Testis (tissue), 2 donors: ENCODE measurements at regions not wholly inside any gene's neighbourhood (a gene's known extent, or its start where the extent isn't known, plus 50 kb on each side); places are given as distances from the start of the nearest gene placed in this dataset.
"Not testable (repeated sequence)": the region's sequence is repeated elsewhere in the genome, so short reads cannot be mapped to it uniquely, and the experiment has no call there.

Experiments used
- DNase-seq: peaks from one replicate; pipeline ENCODE4 v3.0.0-alpha.2; 2019
- H3K27ac ChIP-seq, 2 donors: fragments of 200-600 bp; sonication (generic); one replicate each; pipeline ENCODE4 v1.5.1; 2019
- H3K27me3 ChIP-seq: fragments of 200-600 bp; sonication (generic); one replicate; pipeline ENCODE4 v1.5.1; 2019
- H3K36me3 ChIP-seq: fragments of 200-600 bp; sonication (generic); one replicate; pipeline ENCODE4 v1.5.1; 2017; ENCODE audit warnings: low read depth; ENCODE audit errors: missing control alignments
- H3K4me1 ChIP-seq: fragments of 200-600 bp; sonication (generic); one replicate; pipeline ENCODE4 v1.5.1; 2019
- H3K4me3 ChIP-seq, 2 donors: fragments of 200-600 bp; sonication (generic); one replicate each; pipeline ENCODE4 v1.5.1; 2017 to 2019
- H3K9me3 ChIP-seq: fragments of 200-600 bp; sonication (generic); one replicate; pipeline ENCODE4 v1.5.1; 2017
- POLR2A ChIP-seq: fragments of 450-650 bp; IDR thresholded peaks from one replicate; pipeline ENCODE4 v1.6.1; 2017; ENCODE audit warnings: antibody characterized with exemption, mild to moderate bottlenecking, moderate library complexity
- WGBS, 2 donors: methylation state at CpG; one replicate each; pipeline ENCODE4 v1.1.5; 2018; 5-methylcytosine and 5-hydroxymethylcytosine counted together
- intact Hi-C: fragments of 100-400 bp; cut with DNase I; formaldehyde crosslinking; loops from one replicate; pipeline ENCODE4 v1.15.1; 2023; ENCODE audit warnings: low total_unique reads
- TF ChIP-seq, protein P1 (sequence below), 3 experiments: fragments of 450-650 bp in 2 of 3; fragments of 200-600 bp in 1 of 3; sonication (generic) in 1 of 3; IDR thresholded peaks; one replicate each; pipeline ENCODE4 v1.5.1; 2016 to 2019; ENCODE audit warnings: antibody characterized with exemption in 3 of 3, mild to moderate bottlenecking in 2 of 3, moderate library complexity in 1 of 3

DNA sequence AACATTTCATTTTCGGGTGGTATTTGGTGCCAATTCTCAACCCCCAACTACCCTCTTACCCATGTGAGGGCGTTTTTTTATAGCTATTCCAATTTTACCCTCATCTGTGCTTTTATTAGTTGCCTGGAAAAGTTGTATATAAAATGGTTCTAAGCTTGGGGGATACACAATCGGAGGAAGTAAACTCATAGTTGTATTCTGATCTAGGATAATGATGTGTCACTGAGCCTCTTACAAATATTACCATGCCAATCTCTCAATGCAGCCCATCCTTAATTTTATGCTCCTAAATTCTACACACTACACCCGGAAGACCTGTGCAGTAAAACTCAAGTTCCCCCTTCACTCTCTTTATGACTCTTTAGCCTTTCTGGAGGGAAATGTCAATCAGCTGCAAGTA lies 1206.5 kb upstream of the FLRT2 start:
- intact Hi-C loops, result no loop called here
- 87% methylated on average over 4 of the region's 4 CpGs for WGBS, 2 donors
- TF ChIP-seq, protein P1, sequence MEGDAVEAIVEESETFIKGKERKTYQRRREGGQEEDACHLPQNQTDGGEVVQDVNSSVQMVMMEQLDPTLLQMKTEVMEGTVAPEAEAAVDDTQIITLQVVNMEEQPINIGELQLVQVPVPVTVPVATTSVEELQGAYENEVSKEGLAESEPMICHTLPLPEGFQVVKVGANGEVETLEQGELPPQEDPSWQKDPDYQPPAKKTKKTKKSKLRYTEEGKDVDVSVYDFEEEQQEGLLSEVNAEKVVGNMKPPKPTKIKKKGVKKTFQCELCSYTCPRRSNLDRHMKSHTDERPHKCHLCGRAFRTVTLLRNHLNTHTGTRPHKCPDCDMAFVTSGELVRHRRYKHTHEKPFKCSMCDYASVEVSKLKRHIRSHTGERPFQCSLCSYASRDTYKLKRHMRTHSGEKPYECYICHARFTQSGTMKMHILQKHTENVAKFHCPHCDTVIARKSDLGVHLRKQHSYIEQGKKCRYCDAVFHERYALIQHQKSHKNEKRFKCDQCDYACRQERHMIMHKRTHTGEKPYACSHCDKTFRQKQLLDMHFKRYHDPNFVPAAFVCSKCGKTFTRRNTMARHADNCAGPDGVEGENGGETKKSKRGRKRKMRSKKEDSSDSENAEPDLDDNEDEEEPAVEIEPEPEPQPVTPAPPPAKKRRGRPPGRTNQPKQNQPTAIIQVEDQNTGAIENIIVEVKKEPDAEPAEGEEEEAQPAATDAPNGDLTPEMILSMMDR (IDR thresholded peaks at IDR 0.05), result no peak
- no peak for TF ChIP-seq POLR2A
- Histone ChIP-seq H3K9me3 (no peaks in the 10 kb centered on the region), H3K4me1 (no peaks in the 10 kb centered on the region), H3K27ac (no peak overlapping the region), H3K27me3 (no peaks in the 10 kb centered on the region), H3K36me3 (no peaks in the 10 kb centered on the region), H3K4me3 (no peak overlapping the region)
- no peak for DNase-seq

DNA sequence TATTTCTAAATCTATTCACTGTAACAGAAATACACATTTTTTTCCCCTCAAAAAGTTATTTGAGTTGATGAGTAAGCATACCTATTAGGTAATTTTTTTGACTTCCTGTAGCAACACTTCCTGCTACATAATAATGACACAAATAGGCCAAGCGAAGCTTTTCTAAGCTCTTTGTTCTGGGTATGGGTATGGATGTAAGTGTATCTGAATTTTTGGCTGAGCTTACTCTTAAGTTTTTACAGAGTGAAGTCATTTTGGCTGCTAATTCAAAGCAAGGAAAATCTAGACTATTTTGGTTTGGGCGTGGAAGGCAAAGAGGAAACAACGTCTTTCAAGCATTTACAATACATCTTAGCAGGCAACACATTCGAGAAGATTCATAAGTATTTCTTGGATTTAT lies 1206.0 kb upstream of the FLRT2 start:
- 78 to 84% methylated on average over 4 of the region's 4 CpGs for WGBS, 2 donors
- H3K27ac ChIP-seq, result no peak overlapping the region

DNA sequence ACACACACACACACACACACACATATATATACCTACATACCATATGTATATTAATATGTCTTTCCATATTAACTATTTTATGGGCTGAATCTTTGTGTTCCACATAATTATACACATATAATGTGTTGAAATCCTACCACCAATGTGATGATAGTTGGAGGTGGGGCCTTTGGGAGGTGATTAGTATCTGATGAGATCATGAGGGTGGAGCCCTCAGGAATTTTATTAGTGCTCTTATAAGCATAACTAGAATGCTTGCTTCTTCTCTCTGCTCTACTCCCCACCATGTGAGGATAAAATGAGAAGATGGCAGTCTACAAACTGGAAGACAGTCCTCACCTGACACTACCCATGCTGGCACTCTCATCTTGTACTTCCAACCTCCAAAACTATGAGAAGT lies 1193.5 kb upstream of the FLRT2 start:
- intact Hi-C loops, result no loop called here
- no peak for DNase-seq
- Histone ChIP-seq H3K4me3 (no peak overlapping the region), H3K4me1 (no peaks in the 10 kb centered on the region), H3K27ac (no peak overlapping the region), H3K9me3 (no peaks in the 10 kb centered on the region), H3K36me3 (no peaks in the 10 kb centered on the region), H3K27me3 (no peaks in the 10 kb centered on the region)
- no peak for TF ChIP-seq POLR2A
- TF ChIP-seq, protein P1 (IDR thresholded peaks at IDR 0.05), result no peak

More for the DNA sequence above, 1206.0 kb upstream of the FLRT2 start:
- no peak overlapping the region for H3K4me3 ChIP-seq
- TF ChIP-seq, protein P1 (IDR thresholded peaks at IDR 0.05), result no peak
- TF ChIP-seq POLR2A, result no peak
- H3K4me1 ChIP-seq, result no peaks in the 10 kb centered on the region
- H3K27me3 ChIP-seq, result no peaks in the 10 kb centered on the region
- intact Hi-C loops, result no loop called here
- no peak for DNase-seq
- H3K9me3 ChIP-seq, result no peaks in the 10 kb centered on the region
- H3K36me3 ChIP-seq, result no peaks in the 10 kb centered on the region

DNA sequence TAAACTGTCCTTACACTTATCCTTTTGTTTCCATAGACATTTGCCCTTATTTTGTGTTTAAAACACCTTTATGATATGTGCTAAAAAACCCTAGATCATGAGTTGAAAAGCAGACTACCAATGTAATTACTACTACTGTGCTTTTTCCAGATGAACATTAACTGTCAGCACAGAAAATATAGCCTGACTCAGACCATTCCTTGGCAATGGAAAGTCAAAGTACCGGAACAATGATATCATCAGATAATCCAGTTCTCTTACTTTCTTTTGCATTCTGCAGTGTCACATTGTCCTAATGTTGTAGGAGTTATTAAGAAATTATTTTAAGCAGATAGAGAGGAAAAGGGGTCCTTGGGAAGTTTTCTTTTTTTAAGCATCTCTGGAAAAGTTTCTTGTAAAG lies 1189.0 kb upstream of the FLRT2 start:
- Histone ChIP-seq H3K4me1 (no peaks in the 10 kb centered on the region), H3K4me3 (no peak overlapping the region), H3K27me3 (no peaks in the 10 kb centered on the region), H3K36me3 (no peaks in the 10 kb centered on the region), H3K9me3 (no peaks in the 10 kb centered on the region), H3K27ac (no peak overlapping the region)
- 45 to 55% methylated on average over 1 of the region's 1 CpG for WGBS, 2 donors
- TF ChIP-seq, protein P1 (IDR thresholded peaks at IDR 0.05), result no peak
- TF ChIP-seq POLR2A, result no peak
- intact Hi-C loops, result no loop called here
- no peak for DNase-seq

DNA sequence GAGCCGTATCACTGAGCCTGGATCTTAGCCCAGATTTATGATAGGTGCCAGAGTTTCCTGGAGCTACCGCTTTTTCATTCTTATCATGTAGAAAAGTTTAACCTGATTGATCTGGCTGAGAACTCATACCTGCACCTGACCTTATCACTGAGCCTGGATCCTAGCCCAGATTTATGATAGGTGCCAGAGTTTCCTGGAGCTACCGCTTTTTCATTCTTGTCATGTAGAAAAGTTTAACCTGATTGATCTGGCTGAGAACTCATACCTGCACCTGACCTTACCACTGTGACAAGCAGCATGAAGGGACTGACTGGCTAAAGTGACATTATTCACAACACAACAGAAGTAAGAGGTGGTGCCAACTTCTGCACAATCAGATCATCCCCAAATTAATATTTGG lies 1188.1 kb upstream of the FLRT2 start:
- intact Hi-C loops, H3K36me3 ChIP-seq, H3K27me3 ChIP-seq, DNase-seq, H3K4me3 ChIP-seq, H3K27ac ChIP-seq, H3K9me3 ChIP-seq, H3K4me1 ChIP-seq: not testable (repeated sequence)
- 84 to 85% methylated on average over 3 of the region's 3 CpGs for WGBS, 2 donors
